ENCODE measurements at regions not wholly inside any gene's neighbourhood (a gene's known extent, or its start where the extent isn't known, plus 50 kb on each side); places are given as distances from the start of the nearest gene placed in this dataset.

DNA sequence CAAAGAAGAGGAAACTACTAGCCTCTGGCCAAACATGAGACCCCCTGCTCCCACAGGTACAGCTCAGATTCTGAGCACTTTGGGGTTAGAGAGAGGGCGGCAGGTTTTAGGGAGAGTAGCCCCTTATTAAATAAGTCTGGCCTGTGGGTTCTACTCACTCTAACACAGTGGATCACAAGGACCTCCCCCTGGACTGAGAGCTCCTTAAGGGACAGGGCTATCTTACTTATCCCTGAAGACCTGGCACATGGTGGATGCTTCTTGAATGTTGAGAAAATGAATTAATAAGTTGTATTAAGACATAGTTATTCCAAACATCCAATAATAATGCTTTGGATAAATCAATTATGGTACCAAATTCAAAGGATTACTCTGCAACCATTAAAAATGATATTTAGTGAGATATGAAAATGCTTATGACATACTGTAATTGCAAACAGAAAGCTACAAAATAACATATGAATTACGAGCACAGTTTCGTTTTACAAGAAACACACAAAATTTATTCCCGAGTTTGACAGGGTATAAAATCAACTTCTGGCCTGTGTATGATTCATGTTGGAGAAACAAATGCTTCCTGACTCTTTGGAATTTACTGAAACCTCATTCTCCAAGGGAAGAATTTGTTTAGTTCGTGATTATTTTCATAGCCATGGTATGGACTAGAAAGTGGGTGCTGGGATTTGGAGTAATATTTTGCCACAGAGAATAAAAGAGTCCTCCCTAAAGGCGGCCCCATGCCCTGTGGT, 59.3 kb upstream of the BDKRB2 start:
- H4K20me1 ChIP-seq (replicated peaks; ENCODE audit: control insufficient read depth, insufficient read depth, low read length) = no peaks in the 10 kb centered on the region
- ChIA-PET POLR2A (interaction anchor here (0.5 kb wide), 1 partner anchor 1652 kb away, joined by 3 read pairs; no protein-coding TSS in a partner anchor), CTCF (ENCODE audit: low intra/inter-chr PET ratio) (no interaction called here)
- no peaks in the 10 kb centered on the region for H3K79me2 ChIP-seq (ENCODE audit: control insufficient read depth, insufficient read depth, low read length)
- 0% methylated on average over 6 of the region's 6 CpGs for WGBS (ENCODE audit: insufficient coverage, low coverage, missing lambda C conversion rate)
- H3K27me3 ChIP-seq (ENCODE audit: control insufficient read depth in 2 of 2, insufficient read depth in 2 of 2, low read length in 2 of 2) = no peaks in the 10 kb centered on the region
- no peaks in the 10 kb centered on the region for H3K9me1 ChIP-seq (ENCODE audit: control insufficient read depth, insufficient read depth, low read length)
- no peaks in the 10 kb centered on the region for H3K36me3 ChIP-seq (ENCODE audit: control insufficient read depth, insufficient read depth, low read length)
- H3K27ac ChIP-seq (ENCODE audit: extremely low read depth, low read depth, low read length) = no peak overlapping the region
- FAIRE-seq (no peak), DNase-seq (ENCODE audit: extremely low read depth in 1 of 4, low spot score in 3 of 4) (no peak), ATAC-seq (no peak)
- H3K4me1 ChIP-seq (replicated peaks in 1 of 2; ENCODE audit: control insufficient read depth in 2 of 2, insufficient read depth in 2 of 2, low read length in 2 of 2) = no peaks in the 10 kb centered on the region
- in situ Hi-C loops (cut with MboI) (no loop called here), intact Hi-C loops (cut with micrococcal nuclease) (no loop called here)
- no peak overlapping the region for H3K4me3 ChIP-seq
- H3K4me2 ChIP-seq (ENCODE audit: insufficient read depth, low read length) = no peak overlapping the region
- no TSS peak for BruUV-seq (replicated peaks)
- H3K9ac ChIP-seq (ENCODE audit: insufficient read depth in 1 of 2, low read depth in 2 of 2, low read length in 2 of 2) = no peak overlapping the region
- no peaks in the 10 kb centered on the region for H3K9me3 ChIP-seq (replicated peaks; ENCODE audit: control insufficient read depth, insufficient read depth, low read depth, low read length)
- TF ChIP-seq ZBTB33 (CRISPR knock-in tag; IDR thresholded peaks at IDR 0.05) (no peak), IFI16 (CRISPR knock-in tag; IDR thresholded peaks at IDR 0.05) (no peak), PTBP1 (IDR thresholded peaks at IDR 0.05; ENCODE audit: low read depth, low read length) (no peak), NFE2L1 (tag; IDR thresholded peaks at IDR 0.05; ENCODE audit: borderline replicate concordance, low read depth) (no peak), ZNF282 (CRISPR knock-in tag; IDR thresholded peaks at IDR 0.05) (no peak), ZNF77 (CRISPR knock-in tag; IDR thresholded peaks at IDR 0.05) (no peak), HSF4 (CRISPR knock-in tag; IDR thresholded peaks at IDR 0.05; ENCODE audit: borderline replicate concordance) (no peak), FIP1L1 (IDR thresholded peaks at IDR 0.05; ENCODE audit: low read depth, low read length, poor library complexity, severe bottlenecking) (no peak)
- no peak overlapping the region for H2AFZ ChIP-seq (ENCODE audit: low read depth, low read length)
